GM12892 (cell line): ENCODE measurements at regions not wholly inside any gene's neighbourhood (a gene's known extent, or its start where the extent isn't known, plus 50 kb on each side); places are given as distances from the start of the nearest gene placed in this dataset.
"Not testable (repeated sequence)": the region's sequence is repeated elsewhere in the genome, so short reads cannot be mapped to it uniquely, and the experiment has no call there.

Source experiments
- POLR2A ChIP-seq: IDR thresholded peaks from 2 replicates; pipeline ENCODE4 v1.6.1; 2011; ENCODE audit warnings: low read depth, low read length, control low read depth
- TAF1 ChIP-seq: IDR thresholded peaks from 2 replicates; pipeline ENCODE4 v1.6.1; 2011; ENCODE audit warnings: low read depth, mild to moderate bottlenecking, control low read depth, low read length, borderline replicate concordance

DNA sequence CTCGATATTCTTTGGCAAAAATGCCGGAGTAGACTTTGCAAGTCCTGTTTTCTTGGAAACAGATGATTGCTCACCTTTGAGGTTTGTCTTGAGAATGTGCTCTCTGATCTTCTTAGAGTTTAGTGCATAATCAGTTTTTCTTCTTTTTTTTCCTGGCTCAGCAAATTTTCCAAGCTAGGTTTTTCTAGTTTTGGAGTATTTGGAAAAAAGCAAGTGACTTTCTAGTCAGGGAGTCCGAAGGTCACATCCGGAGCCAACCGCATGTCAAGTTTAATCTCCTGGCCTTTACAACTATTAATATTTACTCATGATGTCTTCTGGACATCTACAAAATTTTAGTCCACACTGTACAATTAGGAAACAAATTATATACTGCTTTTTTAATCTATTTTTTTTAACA, 151.6 kb upstream of the CHL1 start:
- TF ChIP-seq TAF1, POLR2A: not testable (repeated sequence)
